Activated naive CD8-positive, alpha-beta T cell treated with anti-CD3 and anti-CD28 coated beads, Interleukin-2, amount 10 ng/mL, durations not matched to agents 7 days and 5 days (primary cell): ENCODE measurements at regions not wholly inside any gene's neighbourhood (a gene's known extent, or its start where the extent isn't known, plus 50 kb on each side); places are given as distances from the start of the nearest gene placed in this dataset.

Experiments
- ATAC-seq: fragments of 150-1000 bp; cut with Tn5 transposase; one replicate; pipeline ENCODE4 v1.10.0; 2021; ENCODE audit warnings: low read depth, moderate library complexity
- POLR2A ChIA-PET: fragments of 350-600 bp; sonication (Branson Sonifier 250); formaldehyde crosslinking; loops from one replicate; lab custom pipeline; 2021; ENCODE audit warnings: antibody characterized with exemption; lab: Charles Lee
- DNase-seq: peaks from one replicate; pipeline ENCODE4 v3.0.0; 2021
- H3K27ac Mint-ChIP-seq: one replicate; pipeline ENCODE4 v1.8.0; 2022; ENCODE audit warnings: mild to moderate bottlenecking, mixed read lengths
- H3K27me3 Mint-ChIP-seq: one replicate; pipeline ENCODE4 v1.8.0; 2022; ENCODE audit warnings: mild to moderate bottlenecking, moderate library complexity, mixed read lengths
- H3K36me3 Mint-ChIP-seq: one replicate; pipeline ENCODE4 v1.8.0; 2021; ENCODE audit warnings: mild to moderate bottlenecking, mixed read lengths
- H3K4me1 Mint-ChIP-seq: one replicate; pipeline ENCODE4 v1.8.0; 2021; ENCODE audit warnings: mixed read lengths
- H3K4me3 Mint-ChIP-seq: one replicate; pipeline ENCODE4 v1.8.0; 2022; ENCODE audit warnings: mild to moderate bottlenecking, moderate library complexity, mixed read lengths
- H3K9me3 Mint-ChIP-seq: one replicate; pipeline ENCODE4 v1.8.0; 2021; ENCODE audit warnings: mixed read lengths

- no peak for DNase-seq
- POLR2A ChIA-PET: interaction anchor here (0.5 to 2.0 kb wide), 7 partner anchors 10 to 166 kb away, joined by 3 to 6 read pairs (median 5); no protein-coding TSS in a partner anchor
- Mint-ChIP-seq H3K36me3 (peaks cover 2% of the 10 kb centered on the region), H3K27ac (peak overlapping the region; percentile 24), H3K27me3 (no peaks in the 10 kb centered on the region), H3K4me3 (peak overlapping the region; percentile 24), H3K4me1 (peaks cover 26% of the 10 kb centered on the region), H3K9me3 (peaks cover 6% of the 10 kb centered on the region)
- ATAC-seq: peak; percentile 84
Observed at GRCh38 chr1:212234431-212235395, 50.5 kb upstream of the PPP2R5A start.
